Gastroesophageal sphincter (tissue), 4 donors: ENCODE measurements at regions not wholly inside any gene's neighbourhood (a gene's known extent, or its start where the extent isn't known, plus 50 kb on each side); places are given as distances from the start of the nearest gene placed in this dataset.

Source experiments
- ATAC-seq: fragments of 150-250 bp; one replicate; pipeline ENCODE4 v1.9.1; 2016; ENCODE audit warnings: mild to moderate bottlenecking, moderate library complexity
- H3K27ac ChIP-seq, 4 donors: fragments of 200-600 bp; sonication (generic) in 3 of 4; 1 replicate in 3 of 4; 2 replicates in 1 of 4; pipeline ENCODE4 v1.5.1; 2016 to 2019
- H3K27me3 ChIP-seq: fragments of 200-600 bp; sonication (generic); one replicate; pipeline ENCODE4 v1.5.1; 2019
- H3K36me3 ChIP-seq, 2 donors: fragments of 200-600 bp; sonication (generic); one replicate each; pipeline ENCODE4 v1.5.1; 2019; ENCODE audit warnings: control low read depth in 1 of 2
- H3K4me1 ChIP-seq, 3 donors: fragments of 200-600 bp; sonication (generic); 1 replicate in 2 of 3; 2 replicates in 1 of 3; pipeline ENCODE4 v1.5.1; 2016 to 2019; ENCODE audit warnings: control low read depth in 2 of 3
- H3K4me3 ChIP-seq, 2 donors: fragments of 200-600 bp; sonication (generic); one replicate each; pipeline ENCODE4 v1.5.1; 2019; ENCODE audit warnings: mild to moderate bottlenecking in 1 of 2, moderate library complexity in 1 of 2
- H3K9me3 ChIP-seq, 3 donors: fragments of 200-600 bp; sonication (generic); one replicate each; pipeline ENCODE4 v1.5.1; 2017 to 2019; ENCODE audit warnings: control low read depth in 2 of 3
- CTCF ChIP-seq, 4 experiments: fragments of 200-600 bp in 2 of 4; fragments of 450-650 bp in 2 of 4; sonication (generic) in 1 of 4; IDR thresholded peaks; one replicate each; pipeline ENCODE4 v1.5.1; 2017 to 2019; ENCODE audit warnings: antibody characterized with exemption in 4 of 4, mild to moderate bottlenecking in 2 of 4, moderate library complexity in 2 of 4
- EP300 ChIP-seq: sonication (generic); formaldehyde crosslinking; IDR thresholded peaks from one replicate; pipeline ENCODE4 v1.6.1; 2017; ENCODE audit warnings: antibody characterized with exemption, mild to moderate bottlenecking
- POLR2A ChIP-seq, 2 donors: fragments of 450-650 bp; IDR thresholded peaks; one replicate each; pipeline ENCODE4 v1.6.1; 2017; ENCODE audit warnings: antibody characterized with exemption in 2 of 2, mild to moderate bottlenecking in 2 of 2, moderate library complexity in 1 of 2
- POLR2AphosphoS5 ChIP-seq: sonication (generic); formaldehyde crosslinking; IDR thresholded peaks from one replicate; pipeline ENCODE4 v1.6.1; 2017; ENCODE audit warnings: antibody characterized with exemption
- whole genome bisulfite sequencing, 2 donors: methylation state at CpG; one replicate each; pipeline ENCODE4 v1.1.5; 2018; ENCODE audit warnings: low coverage in 1 of 2; 5-methylcytosine and 5-hydroxymethylcytosine counted together

GRCh38 chr12:86827409-86827808 is 571.2 kb upstream of the MGAT4C start:
- no peak for ATAC-seq
- H3K36me3 ChIP-seq: no peaks in the 10 kb centered on the region
- H3K27ac ChIP-seq: no peak overlapping the region
- no peaks in the 10 kb centered on the region for H3K4me1 ChIP-seq
- H3K9me3 ChIP-seq: no peaks in the 10 kb centered on the region
- 34 to 43% methylated on average over 1 to 2 of the region's 2 CpGs for WGBS, 2 donors
- H3K4me3 ChIP-seq: no peak overlapping the region
- no peaks in the 10 kb centered on the region for H3K27me3 ChIP-seq
- TF ChIP-seq POLR2A (IDR thresholded peaks at IDR 0.05): no peak
- TF ChIP-seq EP300: no peak

GRCh38 chr12:86826051-86826450 is 569.9 kb upstream of the MGAT4C start:
- no peak for TF ChIP-seq CTCF (IDR thresholded peaks at IDR 0.05)
- TF ChIP-seq POLR2AphosphoS5: no peak
- no peak for TF ChIP-seq EP300
- no peak for TF ChIP-seq POLR2A (IDR thresholded peaks at IDR 0.05)
- Histone ChIP-seq H3K36me3 (no peaks in the 10 kb centered on the region), H3K27ac (no peak overlapping the region), H3K9me3 (no peaks in the 10 kb centered on the region), H3K27me3 (no peaks in the 10 kb centered on the region), H3K4me3 (no peak overlapping the region), H3K4me1 (no peaks in the 10 kb centered on the region)
- no peak for ATAC-seq
- 92 to 95% methylated on average over 2 of the region's 2 CpGs for WGBS, 2 donors

GRCh38 chr12:86801439-86801838 is 545.2 kb upstream of the MGAT4C start:
- Histone ChIP-seq H3K9me3 (no peaks in the 10 kb centered on the region), H3K36me3 (no peaks in the 10 kb centered on the region), H3K27ac (no peak overlapping the region), H3K27me3 (no peaks in the 10 kb centered on the region), H3K4me1 (no peaks in the 10 kb centered on the region), H3K4me3 (no peak overlapping the region)
- ATAC-seq: no peak
- 83 to 94% methylated on average over 1 of the region's 1 CpG for WGBS, 2 donors
- TF ChIP-seq POLR2AphosphoS5 (no peak), CTCF (IDR thresholded peaks at IDR 0.05) (no peak), POLR2A (IDR thresholded peaks at IDR 0.05) (no peak), EP300 (no peak)

GRCh38 chr12:86799616-86800015 is 543.4 kb upstream of the MGAT4C start:
- Histone ChIP-seq H3K27me3 (no peaks in the 10 kb centered on the region), H3K9me3 (no peaks in the 10 kb centered on the region), H3K36me3 (no peaks in the 10 kb centered on the region), H3K4me1 (no peaks in the 10 kb centered on the region), H3K4me3 (no peak overlapping the region), H3K27ac (no peak overlapping the region)
- no peak for TF ChIP-seq POLR2A (IDR thresholded peaks at IDR 0.05)
- TF ChIP-seq POLR2AphosphoS5: no peak
- no peak for TF ChIP-seq EP300
- no peak for TF ChIP-seq CTCF (IDR thresholded peaks at IDR 0.05)
- ATAC-seq: no peak
- WGBS, 2 donors: 77 to 85% methylated on average over 2 of the region's 2 CpGs

GRCh38 chr12:86796550-86796949 is 540.4 kb upstream of the MGAT4C start:
- no peak overlapping the region for H3K27ac ChIP-seq
- H3K9me3 ChIP-seq: no peaks in the 10 kb centered on the region
- H3K27me3 ChIP-seq: no peaks in the 10 kb centered on the region
- H3K4me3 ChIP-seq: no peak overlapping the region
- ATAC-seq: no peak
- H3K4me1 ChIP-seq: no peaks in the 10 kb centered on the region
- no peaks in the 10 kb centered on the region for H3K36me3 ChIP-seq
- WGBS, 2 donors: 77 to 91% methylated on average over 1 of the region's 1 CpG
- TF ChIP-seq CTCF (IDR thresholded peaks at IDR 0.05) (no peak), EP300 (no peak), POLR2AphosphoS5 (no peak), POLR2A (IDR thresholded peaks at IDR 0.05) (no peak)

GRCh38 chr12:86788661-86789060 is 532.5 kb upstream of the MGAT4C start:
- Histone ChIP-seq H3K27me3 (no peaks in the 10 kb centered on the region), H3K4me3 (no peak overlapping the region), H3K4me1 (peaks cover 0 to 6% (median 0%) of the 10 kb centered on the region in 3 donors), H3K9me3 (no peaks in the 10 kb centered on the region), H3K36me3 (no peaks in the 10 kb centered on the region), H3K27ac (no peak overlapping the region)
- TF ChIP-seq CTCF (IDR thresholded peaks at IDR 0.05) (no peak), EP300 (no peak), POLR2AphosphoS5 (no peak)
- no peak for ATAC-seq
